ENCODE measurements at regions not wholly inside any gene's neighbourhood (a gene's known extent, or its start where the extent isn't known, plus 50 kb on each side); places are given as distances from the start of the nearest gene placed in this dataset.

- TF ChIP-seq CTCF (IDR thresholded peaks at IDR 0.05) = no peak
- TF ChIP-seq POLR2A (IDR thresholded peaks at IDR 0.05) = no peak
Observed at GRCh38 chr16:59913666-59914065, 1179.5 kb upstream of the GOT2 start.
